ENCODE measurements at regions not wholly inside any gene's neighbourhood (a gene's known extent, or its start where the extent isn't known, plus 50 kb on each side); places are given as distances from the start of the nearest gene placed in this dataset.

DNA sequence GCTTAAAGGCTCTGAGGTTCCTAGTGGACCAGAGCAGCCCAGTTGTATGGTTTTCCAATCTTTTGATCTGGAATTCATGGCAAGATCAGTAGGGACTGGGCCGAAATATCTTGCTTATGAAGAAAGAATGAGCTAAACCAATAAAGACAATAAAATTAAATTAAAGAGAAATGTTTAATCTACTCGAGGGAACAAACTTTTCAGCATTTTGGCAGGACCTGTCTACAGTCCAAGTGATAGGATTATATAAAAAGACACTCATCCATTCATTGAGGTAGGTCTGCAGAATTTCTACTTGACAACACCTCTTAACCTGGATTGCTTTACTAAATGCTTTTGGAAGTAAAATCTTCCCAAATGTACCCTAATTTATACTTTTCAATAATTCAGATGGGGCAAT, 113.6 kb downstream of the AXIN2 start:
- no peak for DNase-seq

DNA sequence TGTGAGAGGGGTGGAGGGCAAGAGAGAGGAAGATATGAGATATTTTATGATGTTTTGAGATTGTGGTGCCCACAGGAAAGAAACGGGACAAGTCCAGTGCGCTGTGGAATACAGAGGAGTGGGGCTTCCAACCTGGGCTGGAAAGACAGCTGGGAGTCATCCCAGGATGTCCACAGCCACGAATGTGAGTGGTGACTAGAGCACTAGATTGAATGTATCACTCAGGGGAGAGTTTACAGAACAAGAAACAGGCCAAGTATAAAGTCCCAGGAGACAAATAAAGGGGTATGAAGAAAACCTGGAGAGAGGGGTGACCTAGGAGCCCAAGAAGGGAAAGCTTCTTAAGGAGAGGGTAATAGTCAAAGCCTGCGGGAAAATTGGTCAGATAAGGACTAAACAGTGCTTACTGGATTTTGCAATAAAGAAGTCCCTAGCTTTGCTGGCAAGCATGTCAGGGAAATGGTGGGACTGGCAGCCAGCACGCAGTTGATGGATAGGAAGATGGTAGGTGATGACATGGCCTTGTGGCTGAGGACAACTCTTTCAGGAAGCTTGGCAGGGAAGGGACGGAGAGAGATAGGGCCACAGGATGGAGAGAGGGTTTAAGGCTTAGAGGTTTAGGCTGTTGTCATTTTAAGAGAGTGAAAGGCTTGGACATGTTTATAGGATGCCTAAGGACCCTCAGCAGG, 114.5 kb downstream of the AXIN2 start:
- DNase-seq: no peak
- in situ Hi-C loops (cut with MboI; ENCODE audit: low pct_unique_long_range_greater_than_20kb, low sequenced_read_pairs): no loop called here

More for the DNA sequence above, 113.6 kb downstream of the AXIN2 start:
- in situ Hi-C loops (cut with MboI; ENCODE audit: low pct_unique_long_range_greater_than_20kb, low sequenced_read_pairs): no loop called here

DNA sequence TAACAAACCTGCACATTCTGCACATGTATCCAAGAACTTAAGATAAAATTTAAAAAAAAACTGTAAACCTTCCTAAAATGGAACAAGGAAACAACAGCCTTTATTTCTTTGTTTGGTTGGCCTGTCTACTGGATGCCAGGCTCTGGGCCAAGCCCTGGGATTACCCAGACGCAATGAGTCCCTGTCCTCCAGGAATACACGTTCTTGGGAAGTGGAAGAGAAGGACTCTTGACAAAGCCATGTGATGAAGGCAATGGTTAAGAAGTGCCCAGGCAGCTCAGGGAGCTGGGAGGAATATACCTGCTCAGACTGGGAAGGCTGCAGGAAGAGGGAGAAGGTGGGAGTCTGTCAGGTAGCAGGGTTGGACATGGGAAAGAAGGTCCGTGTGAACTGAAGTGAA, 115.4 kb downstream of the AXIN2 start:
- in situ Hi-C loops (cut with MboI; ENCODE audit: low pct_unique_long_range_greater_than_20kb, low sequenced_read_pairs): no loop called here
- DNase-seq: no peak

DNA sequence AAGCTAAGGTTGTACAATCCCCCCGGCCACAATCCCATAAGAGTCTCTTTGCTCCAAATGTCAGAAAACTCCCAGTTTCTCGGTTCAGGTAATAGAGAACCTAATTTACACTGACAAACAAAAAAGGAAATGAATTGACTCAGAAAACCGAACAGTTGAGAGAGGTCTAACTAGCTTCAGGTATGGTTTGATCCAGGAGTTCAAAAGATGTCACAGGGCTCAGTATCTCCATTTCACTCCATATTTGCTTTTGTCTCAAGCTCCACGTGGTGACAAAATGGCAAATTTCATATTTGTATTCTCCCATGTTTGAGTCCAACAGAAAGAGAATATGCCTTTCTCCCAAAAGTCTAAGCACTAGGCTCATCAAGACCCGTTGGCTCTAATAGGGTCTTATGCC, 117.4 kb downstream of the AXIN2 start:
- in situ Hi-C loops (cut with MboI; ENCODE audit: low pct_unique_long_range_greater_than_20kb, low sequenced_read_pairs): no loop called here
- no peak for DNase-seq

DNA sequence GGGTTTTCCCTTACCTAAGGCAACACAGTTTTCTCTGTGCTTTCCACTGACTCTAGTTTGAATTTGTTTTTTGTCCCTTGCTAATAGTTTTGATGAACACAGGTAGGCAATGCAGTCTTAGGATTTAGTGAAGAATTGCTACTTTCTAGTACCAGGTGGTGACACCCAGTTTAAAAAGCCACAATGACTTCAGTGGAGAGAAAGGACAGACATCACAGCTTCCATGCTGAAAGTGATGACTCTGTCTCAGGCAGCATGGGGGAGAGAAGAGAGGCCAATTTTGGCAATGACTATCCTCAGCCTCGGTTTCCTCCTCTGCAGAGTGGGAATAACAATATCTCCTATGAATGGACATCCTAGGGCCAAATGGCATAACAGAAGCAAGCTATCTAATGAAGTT, 118.8 kb downstream of the AXIN2 start:
- in situ Hi-C loops (cut with MboI; ENCODE audit: low pct_unique_long_range_greater_than_20kb, low sequenced_read_pairs): no loop called here
- DNase-seq: no peak

DNA sequence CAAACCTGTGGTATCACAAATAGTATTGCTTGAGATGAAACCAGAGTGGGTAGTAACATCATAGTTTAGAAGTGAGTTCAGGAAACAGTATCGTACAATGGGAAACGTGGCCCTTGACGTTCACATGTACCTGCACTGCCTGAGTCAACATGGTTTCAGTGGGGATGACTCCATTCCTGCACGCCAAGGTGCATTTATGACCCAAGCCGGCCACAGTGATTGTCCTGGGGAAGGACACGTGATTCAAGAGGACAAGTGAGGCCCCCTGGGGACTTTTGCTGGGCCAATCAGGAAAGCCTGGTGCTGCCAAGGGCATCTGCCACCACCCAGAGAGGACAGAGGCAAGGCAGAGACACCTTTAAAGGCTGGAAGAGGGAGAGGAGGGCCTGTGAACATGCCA, 119.2 kb downstream of the AXIN2 start:
- no peak for DNase-seq
- in situ Hi-C loops (cut with MboI; ENCODE audit: low pct_unique_long_range_greater_than_20kb, low sequenced_read_pairs): no loop called here

DNA sequence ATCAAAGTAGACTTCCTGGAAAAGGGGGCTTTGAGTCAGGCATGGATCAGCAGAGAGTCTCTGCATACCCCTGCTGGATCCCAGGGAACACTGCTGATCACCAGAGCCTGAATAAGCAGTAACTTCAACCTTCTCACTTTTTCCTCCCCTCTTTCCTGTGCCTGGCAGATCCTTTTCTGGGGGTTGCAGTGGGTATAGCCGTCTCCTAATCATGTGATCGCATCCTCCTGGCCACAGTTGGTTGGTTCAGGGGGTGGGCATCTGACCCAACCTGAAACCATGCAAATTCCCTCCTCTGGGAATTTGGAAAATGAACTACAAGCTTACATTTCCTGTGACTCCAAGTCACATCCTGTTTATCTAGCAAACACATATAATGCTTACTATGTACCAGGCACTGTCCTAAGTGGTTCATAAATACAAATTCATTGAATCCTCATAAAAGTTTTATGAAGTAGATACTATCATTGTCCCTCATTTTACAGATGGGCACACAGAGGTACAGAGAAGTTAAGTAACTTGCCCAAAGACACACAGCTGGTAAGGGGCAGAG, 120.3 kb downstream of the AXIN2 start:
- in situ Hi-C loops (cut with MboI; ENCODE audit: low pct_unique_long_range_greater_than_20kb, low sequenced_read_pairs): no loop called here
- no peak for DNase-seq

DNA sequence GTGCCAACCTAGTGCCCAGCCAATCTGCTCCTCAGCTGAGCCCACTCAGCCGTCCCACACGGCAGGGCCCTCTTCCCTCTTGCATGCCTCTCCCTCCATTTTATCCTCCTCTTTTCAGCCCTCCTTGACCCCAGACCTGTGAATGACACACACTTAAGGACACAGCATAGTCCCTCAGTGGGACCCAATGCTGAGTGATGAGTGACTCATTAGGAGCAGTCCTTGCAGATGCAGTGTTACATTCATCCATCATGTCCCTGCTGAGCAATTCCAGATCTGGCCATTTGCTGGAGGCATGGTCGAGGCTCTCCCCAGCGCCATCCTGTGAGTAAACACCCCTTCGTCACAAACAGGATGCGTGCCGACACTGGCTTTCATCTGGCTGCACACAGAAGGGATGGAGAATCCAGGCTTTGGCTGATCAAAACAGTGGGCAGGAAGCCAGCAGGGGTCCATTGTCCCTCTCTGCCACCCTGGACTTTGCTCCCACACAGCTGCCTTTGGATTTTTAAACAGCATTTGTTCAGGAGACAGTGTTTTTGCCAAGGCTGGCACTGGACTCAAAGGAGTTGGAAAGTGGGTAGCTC, 122.6 kb downstream of the AXIN2 start:
- in situ Hi-C loops (cut with MboI; ENCODE audit: low pct_unique_long_range_greater_than_20kb, low sequenced_read_pairs): no loop called here
- DNase-seq: no peak

DNA sequence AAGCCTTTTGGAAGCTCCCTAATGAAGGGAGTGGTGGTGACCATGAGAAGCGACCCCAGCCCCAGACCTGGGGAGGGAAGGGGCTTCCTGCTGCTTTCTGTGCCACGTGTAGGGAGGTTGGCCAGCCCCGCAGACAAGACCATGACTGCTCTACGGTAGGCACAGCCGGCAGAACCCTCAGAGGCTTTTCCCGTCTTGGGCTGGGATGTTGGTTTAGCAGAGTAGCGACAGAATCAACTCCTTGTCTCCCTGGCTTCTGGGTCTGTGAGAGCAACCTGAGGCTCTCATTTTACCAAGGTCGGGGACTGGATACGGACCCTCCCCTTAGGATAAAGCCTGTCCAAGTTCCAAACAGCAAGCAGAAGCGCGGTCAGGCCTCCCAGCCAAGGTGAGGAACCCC, 123.3 kb downstream of the AXIN2 start:
- in situ Hi-C loops (cut with MboI; ENCODE audit: low pct_unique_long_range_greater_than_20kb, low sequenced_read_pairs): no loop called here
- DNase-seq: no peak

DNA sequence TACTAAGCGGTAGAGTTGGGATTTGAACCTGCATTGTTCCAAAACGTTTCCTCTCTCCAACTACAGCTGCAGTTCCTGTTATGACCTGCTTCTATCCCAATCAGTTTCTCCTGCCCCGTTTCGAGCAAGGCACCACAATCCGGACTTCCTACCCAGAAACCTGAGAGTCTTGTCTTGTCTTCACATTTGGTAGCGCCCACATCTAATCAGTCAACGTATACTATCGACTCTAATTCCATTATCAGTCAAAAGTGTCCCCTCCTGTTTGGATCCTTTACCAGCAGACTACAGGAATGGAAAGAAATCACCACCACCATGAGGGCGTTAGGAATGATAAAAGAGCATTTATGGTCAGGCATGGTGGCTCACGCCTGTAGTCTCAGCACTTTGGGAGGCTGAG, 124.6 kb downstream of the AXIN2 start:
- no peak for DNase-seq
- in situ Hi-C loops (cut with MboI; ENCODE audit: low pct_unique_long_range_greater_than_20kb, low sequenced_read_pairs): no loop called here

DNA sequence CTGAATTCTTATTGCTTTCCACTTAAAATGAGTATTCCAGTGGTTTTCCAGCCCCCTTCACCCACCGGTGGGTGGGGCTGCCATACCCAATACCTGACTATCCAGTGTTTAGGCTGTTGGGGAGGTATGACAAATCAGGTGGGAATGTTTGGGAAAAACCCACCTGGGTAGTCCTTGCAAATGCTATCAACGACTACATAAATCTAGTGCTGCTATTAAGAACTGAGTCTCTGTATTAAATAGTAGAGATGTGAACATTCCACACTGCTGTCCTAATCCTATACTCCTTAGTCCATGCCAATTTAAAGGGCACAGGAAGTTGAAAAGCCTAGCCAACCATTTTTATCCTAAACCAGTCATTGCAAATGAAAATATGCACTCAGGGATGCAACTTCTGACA, 126.6 kb downstream of the AXIN2 start:
- DNase-seq: no peak
- in situ Hi-C loops (cut with MboI; ENCODE audit: low pct_unique_long_range_greater_than_20kb, low sequenced_read_pairs): no loop called here

DNA sequence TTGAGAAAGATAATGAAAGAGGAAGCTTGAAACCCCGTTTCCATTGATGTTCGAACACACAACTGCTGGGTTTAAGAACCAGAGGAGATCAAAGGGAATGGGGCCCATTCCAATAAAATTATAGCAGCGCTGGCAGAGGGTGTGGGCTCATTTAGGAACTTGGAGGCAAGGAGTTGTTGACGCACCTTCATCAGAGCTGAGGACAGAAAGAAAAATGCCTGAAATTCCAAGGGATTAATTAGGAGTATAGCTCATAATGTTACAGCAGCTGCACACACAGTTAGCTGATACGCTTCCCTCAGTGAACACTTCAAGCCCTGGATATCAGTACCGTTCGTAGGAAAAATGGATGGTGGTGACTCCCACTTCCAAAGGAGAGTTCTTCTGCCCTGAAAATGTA, 127.2 kb downstream of the AXIN2 start:
- no peak for DNase-seq
- in situ Hi-C loops (cut with MboI; ENCODE audit: low pct_unique_long_range_greater_than_20kb, low sequenced_read_pairs): no loop called here

DNA sequence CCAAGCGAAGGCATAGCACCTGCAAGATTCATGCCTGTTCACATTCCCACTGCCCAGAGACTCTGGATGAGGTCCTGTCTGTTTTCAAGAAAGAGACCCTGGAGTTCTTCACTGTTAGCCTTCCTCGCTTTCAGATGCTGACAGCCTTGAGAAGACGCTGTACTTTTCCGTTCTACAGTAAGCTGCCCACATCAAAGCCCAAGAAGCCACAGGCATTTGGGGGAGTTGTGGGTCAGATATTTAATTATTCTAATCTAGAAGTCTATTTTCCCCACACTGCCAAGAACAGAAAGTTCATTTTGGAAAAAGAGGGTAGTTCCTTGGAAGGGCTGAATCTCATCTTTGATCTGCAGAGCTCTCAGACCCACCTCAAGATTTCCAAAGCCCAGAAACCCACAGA, 127.9 kb downstream of the AXIN2 start:
- DNase-seq: no peak
- in situ Hi-C loops (cut with MboI; ENCODE audit: low pct_unique_long_range_greater_than_20kb, low sequenced_read_pairs): no loop called here

DNA sequence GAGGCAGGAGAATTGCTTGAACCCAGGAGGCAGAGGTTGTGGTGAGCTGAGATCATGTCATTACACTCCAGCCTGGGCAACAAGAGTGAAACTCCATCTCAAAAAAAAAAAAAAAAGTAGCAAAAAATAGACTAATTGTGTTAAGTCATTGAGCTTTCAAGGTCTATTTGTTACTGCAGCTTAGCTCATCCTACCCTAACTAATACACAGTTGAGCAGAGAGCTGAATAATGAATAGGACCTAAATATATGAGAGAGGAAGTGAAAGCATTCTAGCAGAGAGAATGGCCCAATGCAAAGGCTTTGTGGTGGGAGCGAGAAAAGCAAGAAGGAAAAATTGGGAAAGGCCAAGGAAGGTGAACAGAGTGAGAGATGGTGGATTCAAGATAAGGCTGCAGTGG, 128.3 kb downstream of the AXIN2 start:
- in situ Hi-C loops (cut with MboI; ENCODE audit: low pct_unique_long_range_greater_than_20kb, low sequenced_read_pairs): no loop called here
- DNase-seq: no peak

DNA sequence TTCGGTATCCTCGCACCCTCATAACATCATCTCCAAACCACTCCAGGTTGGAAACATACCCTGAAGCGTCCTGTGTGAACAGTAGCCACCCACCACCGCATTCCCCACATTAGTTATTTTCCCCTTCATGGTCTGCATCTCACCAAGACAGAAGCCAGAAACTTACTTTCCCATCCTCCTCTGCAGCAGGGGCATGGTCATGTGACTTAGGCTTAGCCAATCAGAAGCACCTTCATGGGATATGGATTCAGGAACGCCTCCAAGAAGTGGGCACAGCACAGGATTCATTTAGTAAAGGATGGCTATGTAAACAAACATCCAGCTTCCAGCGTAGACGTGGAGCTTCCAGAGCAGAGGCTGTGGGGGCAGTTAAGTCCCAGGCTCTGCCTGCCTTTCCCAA, 130.3 kb downstream of the AXIN2 start:
- DNase-seq: no peak
- in situ Hi-C loops (cut with MboI; ENCODE audit: low pct_unique_long_range_greater_than_20kb, low sequenced_read_pairs): no loop called here

DNA sequence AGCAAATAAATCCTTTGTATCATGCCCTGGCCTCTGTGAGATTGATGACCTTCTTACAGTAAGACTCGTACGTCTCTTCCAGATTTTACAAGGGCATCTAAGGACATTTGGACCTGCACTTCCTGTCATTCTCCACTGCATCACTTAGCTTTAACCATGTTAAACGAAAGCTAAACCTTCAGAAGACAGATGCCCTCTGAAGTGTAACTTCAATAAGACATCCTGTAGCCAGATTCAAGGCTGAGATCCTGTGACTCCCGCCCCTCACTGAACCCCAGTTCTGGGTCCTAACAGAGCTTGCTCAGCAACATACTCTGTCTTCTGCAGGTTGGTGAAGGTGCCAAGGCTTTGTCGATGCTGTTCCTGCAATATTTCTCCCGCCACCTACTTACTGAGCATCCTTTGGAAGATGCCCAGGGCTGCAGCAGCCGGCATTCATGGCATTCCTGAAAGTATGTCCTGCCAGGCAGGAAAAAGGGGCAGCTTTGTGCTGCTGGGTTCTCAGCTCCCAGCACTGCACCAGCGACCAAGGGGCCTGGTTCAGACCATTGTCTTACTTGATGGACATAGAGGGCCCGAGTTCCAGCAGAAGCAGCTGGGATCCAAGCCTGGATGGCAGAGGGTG, 131.1 kb downstream of the AXIN2 start:
- in situ Hi-C loops (cut with MboI; ENCODE audit: low pct_unique_long_range_greater_than_20kb, low sequenced_read_pairs): no loop called here

DNA sequence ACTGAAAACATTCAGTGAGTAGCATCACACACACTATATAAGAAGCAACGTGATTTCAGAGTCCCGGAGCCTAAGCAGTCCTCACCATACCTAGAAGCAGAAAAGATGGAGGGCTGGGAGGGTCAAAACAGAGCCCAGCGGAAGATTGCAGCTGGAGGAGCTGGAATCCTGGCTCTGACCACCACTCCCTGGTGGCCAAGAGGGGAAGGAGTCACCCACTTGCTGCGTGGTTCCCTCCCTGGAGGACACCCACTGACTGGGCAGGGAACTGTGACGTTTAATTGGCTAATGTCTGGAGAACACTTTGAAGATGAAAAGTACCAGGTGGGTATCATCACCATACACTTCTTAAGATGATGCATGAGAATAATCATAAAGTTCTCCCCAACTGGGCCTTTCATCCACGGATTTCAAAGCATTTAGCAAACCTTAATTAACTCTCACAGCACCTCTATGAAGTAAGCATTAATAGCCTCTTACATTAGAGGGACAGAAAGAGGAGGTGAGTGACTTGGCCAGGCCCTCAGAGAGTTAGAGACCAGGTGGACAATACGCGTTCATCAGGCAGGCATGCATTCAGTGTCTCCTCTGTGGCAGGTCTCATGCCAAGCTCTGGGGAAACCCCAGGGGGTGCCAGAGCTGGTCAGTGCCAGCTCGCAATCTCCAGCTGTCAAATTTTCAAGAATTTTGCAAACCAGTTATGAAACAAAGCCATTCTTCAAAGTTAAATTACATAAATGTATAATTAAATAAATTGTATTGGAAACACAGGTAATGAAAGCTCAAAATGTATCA, 137.9 kb downstream of the AXIN2 start:
- in situ Hi-C loops (cut with MboI; ENCODE audit: low pct_unique_long_range_greater_than_20kb, low sequenced_read_pairs): no loop called here
- DNase-seq: no peak

More for the DNA sequence above, 131.1 kb downstream of the AXIN2 start:
- no peak for DNase-seq

DNA sequence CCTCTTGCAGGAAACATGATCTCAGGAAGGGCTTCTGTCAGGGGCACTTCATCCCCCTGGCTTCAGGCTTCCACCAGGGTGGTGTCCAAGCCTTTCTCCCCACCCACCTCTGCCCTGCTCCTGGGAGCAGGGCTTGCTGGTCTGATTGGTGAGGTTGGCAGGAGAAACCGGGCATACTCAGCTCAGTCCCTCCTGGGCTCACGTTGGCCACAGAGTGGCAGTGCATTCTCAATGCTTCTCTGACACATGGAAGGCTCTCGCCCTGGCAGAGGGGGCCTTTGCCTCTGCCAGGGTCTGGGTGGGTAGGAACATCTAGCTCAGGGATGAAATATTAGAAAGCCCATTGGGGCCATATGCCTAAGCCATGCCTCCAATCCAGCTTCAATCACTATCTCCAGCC, 142.8 kb downstream of the AXIN2 start:
- in situ Hi-C loops (cut with MboI; ENCODE audit: low pct_unique_long_range_greater_than_20kb, low sequenced_read_pairs): no loop called here
- DNase-seq: no peak

DNA sequence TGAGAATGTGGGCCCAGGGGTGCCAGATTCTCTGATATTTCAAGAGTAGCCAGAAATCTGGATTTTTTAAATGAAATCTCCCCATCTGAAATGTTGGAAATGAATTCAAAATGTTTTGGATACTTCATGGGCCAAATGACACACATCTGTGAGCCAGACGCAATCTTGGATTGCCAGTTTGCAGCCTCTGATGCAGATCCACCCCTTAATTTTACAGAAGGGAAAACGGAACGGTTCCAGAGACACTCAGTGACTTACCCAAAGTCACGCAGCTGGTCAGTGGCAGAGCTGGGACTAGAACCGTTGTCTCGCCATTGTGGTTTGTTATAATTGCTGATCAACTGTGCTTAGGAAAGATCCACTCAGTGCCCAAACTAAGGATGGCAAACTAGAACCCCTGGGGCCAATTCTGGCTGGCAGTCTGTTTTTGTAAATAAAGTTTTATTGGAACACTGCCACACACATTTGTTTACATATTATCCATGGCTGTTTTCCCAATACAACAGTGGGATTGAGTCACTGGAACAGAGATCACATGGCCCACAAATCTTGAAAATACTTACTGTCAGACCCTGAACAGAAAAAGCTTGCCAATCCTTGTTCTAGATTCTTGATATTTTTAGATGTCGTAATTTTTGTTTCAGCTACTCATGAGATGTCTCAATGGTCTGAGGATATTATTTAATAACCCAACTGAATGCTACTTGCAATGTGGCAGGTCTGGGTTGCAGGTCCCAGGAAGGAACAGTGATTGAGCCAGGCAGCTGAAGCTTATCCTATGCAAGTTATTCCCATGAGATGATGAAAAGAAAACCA, 143.8 kb downstream of the AXIN2 start:
- no peak for DNase-seq
- in situ Hi-C loops (cut with MboI; ENCODE audit: low pct_unique_long_range_greater_than_20kb, low sequenced_read_pairs): no loop called here
